ENCODE measurements at regions not wholly inside any gene's neighbourhood (a gene's known extent, or its start where the extent isn't known, plus 50 kb on each side); places are given as distances from the start of the nearest gene placed in this dataset.
"Not testable (repeated sequence)": the region's sequence is repeated elsewhere in the genome, so short reads cannot be mapped to it uniquely, and the experiment has no call there.

- DNase-seq = not testable (repeated sequence)
Observed at GRCh38 chr14:48149624-48150023, 474.2 kb upstream of the MDGA2 start.

GRCh38 chr14:48140804-48141203 is 465.4 kb upstream of the MDGA2 start:
- no peak for DNase-seq

- DNase-seq = no peak
Observed at GRCh38 chr14:48129472-48129871, 454.1 kb upstream of the MDGA2 start.

GRCh38 chr14:48127674-48128073 is 452.3 kb upstream of the MDGA2 start:
- no peak for DNase-seq

GRCh38 chr14:48125654-48126053 is 450.2 kb upstream of the MDGA2 start:
- no peak for DNase-seq

- no peak for DNase-seq
Observed at GRCh38 chr14:48113713-48114112, 438.3 kb upstream of the MDGA2 start.

GRCh38 chr14:48111151-48111550 is 435.7 kb upstream of the MDGA2 start:
- DNase-seq = no peak

- DNase-seq = no peak
Observed at GRCh38 chr14:48107646-48108045, 432.2 kb upstream of the MDGA2 start.

GRCh38 chr14:48096897-48097296 is 421.5 kb upstream of the MDGA2 start:
- no peak for DNase-seq

GRCh38 chr14:48086516-48086915 is 411.1 kb upstream of the MDGA2 start:
- DNase-seq = no peak

- DNase-seq = no peak
Observed at GRCh38 chr14:48075487-48075886, 400.1 kb upstream of the MDGA2 start.

- no peak for DNase-seq
Observed at GRCh38 chr14:48052973-48053372, 377.6 kb upstream of the MDGA2 start.

GRCh38 chr14:48035836-48036235 is 360.4 kb upstream of the MDGA2 start:
- no peak for DNase-seq

GRCh38 chr14:48027115-48027514 is 351.7 kb upstream of the MDGA2 start:
- no peak for DNase-seq

- no peak for DNase-seq
Observed at GRCh38 chr14:48023881-48024280, 348.5 kb upstream of the MDGA2 start.

- DNase-seq = not testable (repeated sequence)
Observed at GRCh38 chr14:48011484-48011883, 336.1 kb upstream of the MDGA2 start.

- DNase-seq = no peak
Observed at GRCh38 chr14:48008646-48009045, 333.2 kb upstream of the MDGA2 start.

- DNase-seq = no peak
Observed at GRCh38 chr14:48005986-48006385, 330.6 kb upstream of the MDGA2 start.

GRCh38 chr14:47993883-47994282 is 318.5 kb upstream of the MDGA2 start:
- DNase-seq = no peak

- DNase-seq = no peak
Observed at GRCh38 chr14:47988175-47988574, 312.8 kb upstream of the MDGA2 start.

- no peak for DNase-seq
Observed at GRCh38 chr14:47978871-47979270, 303.5 kb upstream of the MDGA2 start.

- DNase-seq = no peak
Observed at GRCh38 chr14:47976139-47976538, 300.7 kb upstream of the MDGA2 start.

- DNase-seq = no peak
Observed at GRCh38 chr14:47966076-47966810, 290.8 kb upstream of the MDGA2 start.

GRCh38 chr14:47961634-47962033 is 286.2 kb upstream of the MDGA2 start:
- no peak for DNase-seq

GRCh38 chr14:47959740-47960139 is 284.3 kb upstream of the MDGA2 start:
- DNase-seq = no peak
